ENCODE measurements at regions not wholly inside any gene's neighbourhood (a gene's known extent, or its start where the extent isn't known, plus 50 kb on each side); places are given as distances from the start of the nearest gene placed in this dataset.

DNA sequence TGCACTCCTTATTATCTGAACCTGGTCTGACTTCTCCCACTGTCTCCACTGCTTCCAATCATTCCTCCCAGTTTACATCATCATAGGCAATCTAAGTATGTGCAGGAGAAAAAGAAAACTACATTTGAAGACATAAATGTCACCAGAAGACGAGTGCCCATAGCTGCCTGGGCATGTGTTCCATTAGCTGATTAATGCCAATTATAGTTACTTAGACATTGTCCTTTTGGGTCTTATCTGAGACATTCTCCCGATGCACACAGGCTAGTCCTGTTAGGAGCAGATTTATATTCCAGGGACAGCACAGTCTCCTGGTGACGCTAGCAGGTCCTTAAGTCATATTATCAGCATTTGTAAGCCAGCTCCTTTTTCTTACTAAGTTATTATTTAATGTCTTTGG, 52.6 kb upstream of the PTGFRN start:
- no peaks in the 10 kb centered on the region for H3K9me3 Mint-ChIP-seq
- 89% methylated on average over 2 of the region's 3 CpGs for WGBS (ENCODE audit: insufficient coverage)
- no peak for DNase-seq
- no peaks in the 10 kb centered on the region for H3K27me3 Mint-ChIP-seq (ENCODE audit: low read depth in 2 of 2)
- intact Hi-C loops (cut with micrococcal nuclease) = no loop called here
- Histone ChIP-seq H3K9me3 (ENCODE audit: control insufficient read depth, insufficient read depth, low read length) (no peaks in the 10 kb centered on the region), H3K4me1 (ENCODE audit: control insufficient read depth, insufficient read depth, low read length) (peaks cover 7% of the 10 kb centered on the region), H3K36me3 (ENCODE audit: control insufficient read depth, insufficient read depth, low read length) (no peaks in the 10 kb centered on the region), H3K27ac (ENCODE audit: low read length) (no peak overlapping the region), H3K4me3 (ENCODE audit: low read length) (no peak overlapping the region), H3K27me3 (ENCODE audit: control insufficient read depth, insufficient read depth, low read length) (no peaks in the 10 kb centered on the region)
- no peak overlapping the region for H3K27ac Mint-ChIP-seq
- no peaks in the 10 kb centered on the region for H3K36me3 Mint-ChIP-seq
- ATAC-seq = no peak
- TF ChIP-seq, protein P1, sequence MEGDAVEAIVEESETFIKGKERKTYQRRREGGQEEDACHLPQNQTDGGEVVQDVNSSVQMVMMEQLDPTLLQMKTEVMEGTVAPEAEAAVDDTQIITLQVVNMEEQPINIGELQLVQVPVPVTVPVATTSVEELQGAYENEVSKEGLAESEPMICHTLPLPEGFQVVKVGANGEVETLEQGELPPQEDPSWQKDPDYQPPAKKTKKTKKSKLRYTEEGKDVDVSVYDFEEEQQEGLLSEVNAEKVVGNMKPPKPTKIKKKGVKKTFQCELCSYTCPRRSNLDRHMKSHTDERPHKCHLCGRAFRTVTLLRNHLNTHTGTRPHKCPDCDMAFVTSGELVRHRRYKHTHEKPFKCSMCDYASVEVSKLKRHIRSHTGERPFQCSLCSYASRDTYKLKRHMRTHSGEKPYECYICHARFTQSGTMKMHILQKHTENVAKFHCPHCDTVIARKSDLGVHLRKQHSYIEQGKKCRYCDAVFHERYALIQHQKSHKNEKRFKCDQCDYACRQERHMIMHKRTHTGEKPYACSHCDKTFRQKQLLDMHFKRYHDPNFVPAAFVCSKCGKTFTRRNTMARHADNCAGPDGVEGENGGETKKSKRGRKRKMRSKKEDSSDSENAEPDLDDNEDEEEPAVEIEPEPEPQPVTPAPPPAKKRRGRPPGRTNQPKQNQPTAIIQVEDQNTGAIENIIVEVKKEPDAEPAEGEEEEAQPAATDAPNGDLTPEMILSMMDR (IDR thresholded peaks at IDR 0.05) = no peak
- no peak overlapping the region for H3K4me3 Mint-ChIP-seq
- peaks cover 6 to 8% of the 10 kb centered on the region in 2 donors for H3K4me1 Mint-ChIP-seq
